HL-60 (cell line): ENCODE measurements at regions not wholly inside any gene's neighbourhood (a gene's known extent, or its start where the extent isn't known, plus 50 kb on each side); places are given as distances from the start of the nearest gene placed in this dataset.
"Not testable (repeated sequence)": the region's sequence is repeated elsewhere in the genome, so short reads cannot be mapped to it uniquely, and the experiment has no call there.

Source experiments
- CTCF ChIP-seq: IDR thresholded peaks from one replicate; pipeline ENCODE4 v1.5.1; 2011; ENCODE audit warnings: low read length, control low read depth, inconsistent platforms; ENCODE audit not compliant: insufficient read depth
- REST ChIP-seq: IDR thresholded peaks from 2 replicates; pipeline ENCODE4 v1.6.1; 2012; ENCODE audit warnings: low read depth; ENCODE audit not compliant: insufficient replicate concordance

GRCh38 chr6:19939926-19940325, 102.8 kb downstream of the ID4 start:
- not testable (repeated sequence) for TF ChIP-seq CTCF, REST
